Fibroblast of skin of back (primary cell): ENCODE measurements at regions not wholly inside any gene's neighbourhood (a gene's known extent, or its start where the extent isn't known, plus 50 kb on each side); places are given as distances from the start of the nearest gene placed in this dataset.

Source experiments
- DNase-seq: peaks from one replicate; pipeline ENCODE4 v3.0.0-alpha.2; 2013

GRCh38 chr9:82161876-82162275 is 173.3 kb downstream of the SPATA31D1 start:
- no peak for DNase-seq

- no peak for DNase-seq
Observed at GRCh38 chr9:82164159-82164558, 175.6 kb downstream of the SPATA31D1 start.

DNA sequence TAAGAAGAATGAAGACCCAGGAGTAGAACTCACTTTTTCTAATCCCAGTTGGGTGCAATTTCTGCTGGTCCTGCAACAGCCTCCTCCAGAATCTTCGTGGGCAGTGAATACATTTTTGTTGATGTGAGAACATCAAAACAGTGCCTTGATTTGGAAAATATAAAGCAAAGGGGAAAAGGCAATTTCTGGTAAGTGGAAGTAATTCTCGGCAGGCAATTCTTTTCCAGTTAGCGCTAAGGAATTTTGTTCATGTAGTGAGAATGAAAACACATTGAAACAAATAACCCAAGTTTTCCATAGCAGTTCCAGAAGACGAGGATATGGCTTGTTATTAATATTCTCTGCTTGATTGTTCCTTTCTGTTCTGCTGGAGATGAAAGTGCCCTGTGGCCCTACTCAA is 178.7 kb downstream of the SPATA31D1 start:
- no peak for DNase-seq

GRCh38 chr9:82168585-82168984 is 180.0 kb downstream of the SPATA31D1 start:
- no peak for DNase-seq

DNA sequence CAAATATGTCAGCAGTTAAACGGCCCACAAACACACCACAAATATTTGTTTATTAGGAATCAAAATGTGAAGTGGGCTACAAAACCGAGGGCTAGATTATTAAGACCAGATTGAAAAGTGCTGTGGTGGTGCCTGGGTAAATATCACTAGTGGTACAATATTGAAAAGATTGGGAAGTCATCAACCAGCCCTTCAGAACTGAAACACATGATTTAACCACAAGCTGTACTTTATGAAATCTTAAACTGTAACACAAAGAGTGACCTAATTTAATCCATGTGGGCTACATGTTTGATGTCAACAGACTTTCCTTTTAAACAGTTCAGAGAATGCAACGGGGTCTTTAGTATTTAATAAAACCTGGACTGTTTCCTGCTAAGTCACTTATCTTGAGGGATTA is 182.3 kb downstream of the SPATA31D1 start:
- no peak for DNase-seq

DNA sequence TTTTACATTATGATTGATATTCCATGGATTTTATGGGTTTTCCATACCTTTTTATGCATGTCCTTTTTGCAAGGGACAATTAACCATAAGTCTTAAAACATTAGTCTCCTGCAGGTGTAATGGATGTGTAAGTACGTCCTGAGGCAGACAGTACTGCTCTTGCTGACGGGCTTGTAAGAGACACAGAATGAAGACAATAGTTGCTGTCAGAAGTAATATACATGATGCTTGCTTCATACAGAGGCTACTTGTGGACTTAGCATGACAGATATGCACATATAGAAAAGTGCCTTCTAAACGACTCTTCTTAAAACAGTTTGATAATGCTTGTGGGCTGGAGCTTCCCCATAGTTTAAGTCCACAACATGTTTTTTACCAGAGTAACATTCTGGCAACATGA is 182.7 kb downstream of the SPATA31D1 start:
- no peak for DNase-seq

GRCh38 chr9:82180711-82181110 is 192.1 kb downstream of the SPATA31D1 start:
- DNase-seq, result no peak

DNA sequence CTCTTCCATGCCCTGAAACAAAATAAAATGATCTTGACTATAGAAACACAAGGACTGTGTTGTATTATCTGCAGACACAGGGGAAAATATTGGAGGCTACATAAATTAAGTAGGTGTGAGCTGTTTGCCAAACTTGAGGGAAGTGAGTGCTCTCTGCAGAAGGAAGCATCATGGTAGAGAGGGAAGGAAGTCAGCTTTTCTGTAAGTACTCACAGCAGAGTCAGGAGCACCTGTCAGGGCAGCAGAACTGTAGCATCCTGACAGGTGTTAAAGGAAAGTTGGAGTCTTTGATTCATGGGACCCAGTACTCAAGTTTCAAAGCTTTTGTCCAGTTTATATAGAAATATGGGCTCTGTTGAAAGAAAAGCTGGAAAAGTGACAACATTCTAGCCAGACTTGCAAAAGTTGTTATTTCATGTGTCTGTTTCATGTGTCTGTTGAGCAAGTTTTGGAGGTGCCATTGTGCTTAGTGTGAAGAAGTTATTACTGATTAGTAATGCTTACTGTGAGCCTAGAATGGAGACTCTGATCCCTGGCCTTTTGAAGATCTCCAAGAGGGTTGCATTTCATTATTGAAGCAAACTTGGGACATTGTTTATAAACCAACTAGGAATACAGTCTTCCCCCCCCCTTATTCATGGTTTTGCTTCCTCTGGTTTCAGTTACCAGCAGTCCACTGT is 194.7 kb downstream of the SPATA31D1 start:
- DNase-seq, result no peak

DNA sequence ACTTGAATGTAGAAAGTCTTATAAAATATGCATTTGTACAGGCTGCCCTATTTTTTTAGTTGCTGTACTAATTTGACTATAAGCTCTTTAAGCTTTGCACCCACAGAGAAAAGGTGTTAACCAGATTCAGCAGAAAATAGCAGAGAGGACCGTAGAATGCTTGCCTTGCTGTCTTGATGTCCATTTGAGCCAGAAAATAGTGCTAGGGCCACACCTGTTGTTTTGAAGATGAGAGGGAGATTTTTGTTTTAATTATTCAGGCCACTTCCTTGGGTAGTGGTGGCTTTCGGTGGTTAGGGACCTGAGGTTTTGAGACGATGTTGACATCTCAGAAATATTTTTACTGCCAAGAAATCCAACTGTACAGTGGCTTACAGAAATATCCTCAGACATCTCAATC is 196.0 kb downstream of the SPATA31D1 start:
- DNase-seq, result no peak

- DNase-seq, result no peak
Observed at GRCh38 chr9:82188817-82189216, 200.2 kb downstream of the SPATA31D1 start.

GRCh38 chr9:82191082-82191770 is 202.7 kb downstream of the SPATA31D1 start:
- no peak for DNase-seq

DNA sequence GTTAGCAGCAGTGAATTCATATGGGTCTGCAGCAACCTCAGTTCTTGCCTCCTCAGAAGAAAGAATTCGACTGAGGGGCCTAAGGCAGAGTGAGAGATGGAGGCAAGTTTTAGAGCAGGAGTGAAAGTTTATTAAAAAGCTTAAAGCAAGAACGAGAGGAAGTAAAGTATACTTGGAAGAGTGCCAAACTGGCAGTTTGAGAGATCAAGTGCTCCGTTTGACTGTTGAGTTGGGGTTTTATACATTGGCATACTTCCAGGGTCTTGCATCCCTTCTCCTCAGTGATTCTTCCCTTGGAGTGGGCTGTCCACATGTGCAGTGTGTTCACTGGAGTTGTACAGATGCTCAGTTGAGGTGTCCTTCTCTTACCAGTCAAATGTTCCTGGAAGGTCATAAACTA is 203.6 kb downstream of the SPATA31D1 start:
- DNase-seq, result no peak

DNA sequence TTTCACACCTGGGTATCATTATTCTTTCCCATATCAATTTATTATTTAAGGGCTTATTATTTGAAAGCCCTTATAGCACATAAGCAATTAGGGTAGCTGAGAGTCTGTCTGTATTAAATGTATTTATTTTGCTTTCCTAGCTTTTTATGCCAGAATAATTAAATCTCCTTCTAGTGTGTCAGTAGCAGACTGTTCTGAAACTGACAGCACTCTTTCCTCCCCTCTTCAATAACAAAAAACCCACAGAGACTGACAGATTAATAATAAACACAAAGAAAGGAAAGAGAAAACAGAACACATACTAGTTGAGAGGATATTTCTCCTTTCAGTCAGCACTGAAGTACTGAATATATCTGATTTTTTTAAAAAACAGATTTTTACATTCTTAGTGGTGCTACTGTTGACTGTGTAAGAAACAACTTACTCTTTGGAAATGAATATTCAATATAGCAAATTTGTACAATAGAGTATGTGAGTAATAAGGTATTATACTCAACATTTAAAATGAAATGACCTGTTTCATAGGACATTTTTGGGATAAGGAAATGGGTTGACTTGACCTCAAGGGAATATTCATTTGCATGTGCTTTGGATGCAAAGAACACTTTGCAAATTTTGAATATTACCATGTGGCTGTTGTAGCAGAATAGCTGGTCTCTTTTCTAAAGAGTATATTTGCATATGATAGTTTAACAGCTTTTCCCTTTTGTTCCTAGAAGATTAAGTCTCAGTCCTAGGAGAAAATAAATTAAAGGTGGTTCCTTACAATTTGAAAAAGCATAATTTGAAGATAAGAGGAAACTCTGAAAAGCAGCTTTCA is 208.3 kb downstream of the SPATA31D1 start:
- no peak for DNase-seq

DNA sequence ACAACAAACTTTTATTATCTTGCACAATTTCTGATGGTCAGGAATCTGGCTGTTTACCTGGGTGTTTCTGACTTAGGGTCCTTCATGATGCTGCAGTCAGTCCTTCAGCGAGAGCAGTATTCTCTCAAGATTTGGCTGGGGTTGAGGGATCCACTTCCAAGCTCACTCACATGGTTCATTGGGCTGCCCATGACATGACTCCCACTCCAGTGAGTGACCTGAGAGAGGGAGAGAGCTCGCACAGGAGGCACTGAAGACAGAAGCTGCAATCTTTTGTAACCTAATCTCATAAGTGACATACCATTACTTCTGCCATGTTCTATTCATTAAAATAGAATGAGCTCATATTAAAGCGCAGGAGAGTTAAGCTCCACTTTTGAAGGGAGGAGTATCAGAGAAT is 212.6 kb downstream of the SPATA31D1 start:
- no peak for DNase-seq

GRCh38 chr9:82202808-82203207 is 214.2 kb downstream of the SPATA31D1 start:
- DNase-seq, result no peak

DNA sequence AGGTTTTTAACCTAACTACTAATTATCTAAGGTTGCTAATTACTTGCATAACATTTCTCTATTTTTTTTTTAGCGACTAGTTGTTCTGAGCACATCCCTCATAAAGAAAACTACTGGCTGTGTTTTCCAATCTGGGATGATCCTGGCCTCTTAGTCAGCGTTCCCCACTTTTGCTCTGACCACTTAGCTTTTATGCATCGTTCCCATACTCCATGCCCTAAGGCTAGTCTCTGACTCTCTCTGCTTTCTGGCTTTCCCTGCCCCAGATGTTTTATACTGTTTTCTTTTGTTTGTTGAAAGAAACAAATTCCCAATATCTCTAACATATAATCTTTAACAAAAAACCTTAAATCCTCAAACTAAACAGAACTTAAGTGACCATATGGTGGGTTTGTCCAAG is 217.9 kb downstream of the SPATA31D1 start:
- no peak for DNase-seq

DNA sequence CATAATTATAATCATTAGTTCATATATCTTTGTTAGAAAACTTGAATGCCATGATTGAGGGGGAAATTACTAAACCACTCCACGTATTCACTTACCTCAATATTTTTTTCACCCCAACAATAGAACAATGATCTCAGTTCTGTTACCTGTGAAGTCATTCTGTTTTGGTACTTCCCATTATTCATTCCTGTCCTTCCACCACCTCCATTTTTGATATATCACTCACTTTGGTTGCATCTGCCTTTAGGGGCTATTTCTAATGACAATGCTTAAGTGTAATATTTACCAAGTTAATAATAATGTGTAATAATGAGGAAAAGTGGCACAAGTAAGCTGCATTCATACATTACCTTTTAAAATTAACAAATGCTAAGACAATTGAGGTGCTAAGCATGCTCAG is 218.4 kb downstream of the SPATA31D1 start:
- no peak for DNase-seq

GRCh38 chr9:82208741-82209450 is 220.3 kb downstream of the SPATA31D1 start:
- no peak for DNase-seq

GRCh38 chr9:82209797-82210470 is 221.4 kb downstream of the SPATA31D1 start:
- no peak for DNase-seq

GRCh38 chr9:82212885-82213284 is 224.3 kb downstream of the SPATA31D1 start:
- DNase-seq, result no peak

DNA sequence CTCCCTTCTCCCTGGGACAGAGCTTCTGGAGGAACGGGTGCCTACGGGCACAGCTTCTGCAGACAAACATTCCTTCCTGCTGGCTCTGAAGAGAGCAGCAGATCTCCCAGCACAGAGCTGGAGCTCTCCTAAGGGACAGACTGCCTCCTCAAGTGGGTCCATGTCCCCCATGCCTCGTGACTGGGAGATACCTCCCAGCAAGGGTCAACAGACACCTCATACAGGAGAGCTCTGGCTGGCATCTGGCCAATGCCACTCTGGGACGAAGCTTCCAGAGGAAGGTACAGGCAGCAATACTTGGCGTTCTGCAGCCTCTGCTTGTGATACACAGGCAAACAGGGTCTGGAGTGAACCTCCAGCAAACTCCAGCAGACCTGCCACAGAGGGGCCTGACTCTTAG is 227.9 kb downstream of the SPATA31D1 start:
- no peak for DNase-seq

DNA sequence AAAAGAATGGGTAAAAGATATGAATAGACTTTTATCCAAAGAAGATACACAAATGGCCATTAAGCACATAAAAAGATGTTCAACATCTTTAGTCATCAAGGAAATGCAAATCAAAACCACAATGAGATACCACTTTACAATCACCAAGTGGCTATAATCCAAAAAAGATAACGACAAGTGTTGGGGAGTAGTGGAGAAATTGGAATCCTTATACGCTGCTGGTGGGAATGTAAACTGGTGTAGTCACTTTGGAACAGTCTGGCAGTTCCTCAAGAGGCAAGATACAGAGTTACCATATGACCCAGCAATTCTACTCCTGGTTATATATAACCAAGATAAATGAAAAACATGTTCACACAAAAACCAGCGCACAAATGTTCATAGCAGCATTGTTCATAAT is 234.9 kb downstream of the SPATA31D1 start:
- DNase-seq, result no peak
